ENCODE measurements at regions not wholly inside any gene's neighbourhood (a gene's known extent, or its start where the extent isn't known, plus 50 kb on each side); places are given as distances from the start of the nearest gene placed in this dataset.

- Histone ChIP-seq H3K23ac (ENCODE audit: low read length) (no peak overlapping the region), H4K8ac (ENCODE audit: low read depth, low read length) (no peak overlapping the region), H3K9ac (ENCODE audit: low read length) (no peak overlapping the region), H3K18ac (ENCODE audit: low read length) (no peak overlapping the region), H3K79me1 (ENCODE audit: low read length) (no peaks in the 10 kb centered on the region), H3K36me3 (ENCODE audit: control insufficient read depth in 1 of 2, insufficient read depth in 2 of 2, low read length in 2 of 2) (no peaks in the 10 kb centered on the region), H3K9me3 (ENCODE audit: insufficient read depth, low read depth, low read length) (no peaks in the 10 kb centered on the region), H3K4me1 (ENCODE audit: control insufficient read depth in 1 of 2, insufficient read depth in 2 of 2, low read length in 2 of 2) (no peaks in the 10 kb centered on the region), H2BK5ac (ENCODE audit: low read depth, low read length, poor library complexity) (no peak overlapping the region), H4K12ac (ENCODE audit: low read depth, low read length) (no peak overlapping the region), H3K27me3 (ENCODE audit: insufficient read depth, low read length) (no peaks in the 10 kb centered on the region), H2AK5ac (ENCODE audit: low read length) (no peak overlapping the region), H3K4me3 (ENCODE audit: low read depth, low read length) (no peak overlapping the region), H2BK12ac (ENCODE audit: low read length) (no peak overlapping the region), H3K27ac (ENCODE audit: low read depth, low read length) (no peak overlapping the region), H3K4ac (ENCODE audit: low read depth, low read length) (no peak overlapping the region), H4K91ac (ENCODE audit: low read depth, low read length) (no peak overlapping the region), H2BK120ac (ENCODE audit: insufficient read depth, low read length, poor library complexity) (no peak overlapping the region), H3K4me2 (ENCODE audit: low read length) (no peak overlapping the region), H2AFZ (ENCODE audit: insufficient read depth, low read length, poor library complexity) (no peak overlapping the region), H3K79me2 (ENCODE audit: control insufficient read depth, insufficient read depth, low read length, poor library complexity) (no peaks in the 10 kb centered on the region), H3K14ac (ENCODE audit: low read length) (no peak overlapping the region)
- no CpG with 5 or more reads among the region's 1 CpG for WGBS (ENCODE audit: extremely low coverage, insufficient coverage, insufficient read length)
- no peak for DNase-seq
Measured at GRCh38 chr14:83909507-83909906, 1620.4 kb upstream of the FLRT2 start.

DNA sequence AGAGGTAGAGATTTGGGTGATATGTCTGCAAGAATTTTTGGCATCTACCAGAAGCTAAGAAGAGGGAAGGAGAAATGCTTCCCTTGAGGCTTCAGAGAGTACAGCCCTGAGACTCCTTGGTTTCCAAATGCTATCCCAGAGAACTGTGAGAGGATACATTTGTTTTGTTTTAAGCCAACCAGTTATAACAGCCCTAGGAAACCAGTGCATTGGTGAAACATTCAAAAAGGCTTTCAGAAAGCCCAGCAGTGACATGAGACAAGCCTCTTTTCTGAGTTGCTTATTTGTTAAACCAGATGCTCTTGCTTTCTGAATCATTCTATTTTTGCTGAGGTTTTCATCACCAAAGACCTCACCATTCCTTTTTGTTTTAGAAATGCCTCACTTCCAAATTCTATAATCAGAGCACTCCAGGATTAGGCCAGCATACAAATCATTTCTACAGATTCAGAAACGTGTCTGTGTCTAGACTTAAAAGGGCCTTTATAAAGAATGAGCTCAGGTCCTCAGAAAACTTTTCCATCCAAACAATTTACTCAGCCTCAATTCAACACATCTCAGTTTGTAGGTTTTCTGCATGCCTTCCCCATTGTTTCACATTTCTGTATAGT lies 1617.8 kb upstream of the FLRT2 start:
- DNase-seq = no peak
- Histone ChIP-seq H4K12ac (ENCODE audit: low read depth, low read length) (no peak overlapping the region), H3K4me2 (ENCODE audit: low read length) (no peak overlapping the region), H3K79me1 (ENCODE audit: low read length) (no peaks in the 10 kb centered on the region), H3K27ac (ENCODE audit: low read depth, low read length) (no peak overlapping the region), H4K8ac (ENCODE audit: low read depth, low read length) (no peak overlapping the region), H2AFZ (ENCODE audit: insufficient read depth, low read length, poor library complexity) (no peak overlapping the region), H3K23ac (ENCODE audit: low read length) (no peak overlapping the region), H2BK120ac (ENCODE audit: insufficient read depth, low read length, poor library complexity) (no peak overlapping the region), H4K91ac (ENCODE audit: low read depth, low read length) (no peak overlapping the region), H2AK5ac (ENCODE audit: low read length) (no peak overlapping the region), H3K9me3 (ENCODE audit: insufficient read depth, low read depth, low read length) (no peaks in the 10 kb centered on the region), H3K4ac (ENCODE audit: low read depth, low read length) (no peak overlapping the region), H3K4me3 (ENCODE audit: low read depth, low read length) (no peak overlapping the region), H3K79me2 (ENCODE audit: control insufficient read depth, insufficient read depth, low read length, poor library complexity) (no peaks in the 10 kb centered on the region), H3K4me1 (ENCODE audit: control insufficient read depth in 1 of 2, insufficient read depth in 2 of 2, low read length in 2 of 2) (no peaks in the 10 kb centered on the region), H3K18ac (ENCODE audit: low read length) (no peak overlapping the region), H3K14ac (ENCODE audit: low read length) (no peak overlapping the region), H3K27me3 (ENCODE audit: insufficient read depth, low read length) (no peaks in the 10 kb centered on the region), H2BK12ac (ENCODE audit: low read length) (no peak overlapping the region), H3K36me3 (ENCODE audit: control insufficient read depth in 1 of 2, insufficient read depth in 2 of 2, low read length in 2 of 2) (no peaks in the 10 kb centered on the region), H2BK5ac (ENCODE audit: low read depth, low read length, poor library complexity) (no peak overlapping the region), H3K9ac (ENCODE audit: low read length) (no peak overlapping the region)
- WGBS (ENCODE audit: extremely low coverage, insufficient coverage, insufficient read length) = no CpG with 5 or more reads among the region's 1 CpG

- no peak overlapping the region for H3K4me3 ChIP-seq (ENCODE audit: low read depth, low read length)
- no peak overlapping the region for H4K12ac ChIP-seq (ENCODE audit: low read depth, low read length)
- no peak overlapping the region for H2AK5ac ChIP-seq (ENCODE audit: low read length)
- H3K4me2 ChIP-seq (ENCODE audit: low read length) = no peak overlapping the region
- H2BK12ac ChIP-seq (ENCODE audit: low read length) = no peak overlapping the region
- no peak overlapping the region for H2BK5ac ChIP-seq (ENCODE audit: low read depth, low read length, poor library complexity)
- H3K14ac ChIP-seq (ENCODE audit: low read length) = no peak overlapping the region
- H3K9me3 ChIP-seq (ENCODE audit: insufficient read depth, low read depth, low read length) = no peaks in the 10 kb centered on the region
- no peak overlapping the region for H3K23ac ChIP-seq (ENCODE audit: low read length)
- no peaks in the 10 kb centered on the region for H3K36me3 ChIP-seq (ENCODE audit: control insufficient read depth in 1 of 2, insufficient read depth in 2 of 2, low read length in 2 of 2)
- H3K9ac ChIP-seq (ENCODE audit: low read length) = no peak overlapping the region
- no peaks in the 10 kb centered on the region for H3K27me3 ChIP-seq (ENCODE audit: insufficient read depth, low read length)
- no peak overlapping the region for H2BK120ac ChIP-seq (ENCODE audit: insufficient read depth, low read length, poor library complexity)
- no CpG with 5 or more reads among the region's 1 CpG for WGBS (ENCODE audit: extremely low coverage, insufficient coverage, insufficient read length)
- no peak overlapping the region for H2AFZ ChIP-seq (ENCODE audit: insufficient read depth, low read length, poor library complexity)
- H4K8ac ChIP-seq (ENCODE audit: low read depth, low read length) = no peak overlapping the region
- H3K27ac ChIP-seq (ENCODE audit: low read depth, low read length) = no peak overlapping the region
- no peak overlapping the region for H3K18ac ChIP-seq (ENCODE audit: low read length)
- H4K91ac ChIP-seq (ENCODE audit: low read depth, low read length) = no peak overlapping the region
- no peaks in the 10 kb centered on the region for H3K4me1 ChIP-seq (ENCODE audit: control insufficient read depth in 1 of 2, insufficient read depth in 2 of 2, low read length in 2 of 2)
- DNase-seq = no peak
- no peak overlapping the region for H3K4ac ChIP-seq (ENCODE audit: low read depth, low read length)
- H3K79me2 ChIP-seq (ENCODE audit: control insufficient read depth, insufficient read depth, low read length, poor library complexity) = no peaks in the 10 kb centered on the region
- H3K79me1 ChIP-seq (ENCODE audit: low read length) = no peaks in the 10 kb centered on the region
Measured at GRCh38 chr14:83913476-83913875, 1616.5 kb upstream of the FLRT2 start.

- Histone ChIP-seq H3K79me1 (ENCODE audit: low read length) (no peaks in the 10 kb centered on the region), H2AFZ (ENCODE audit: insufficient read depth, low read length, poor library complexity) (no peak overlapping the region), H3K4ac (ENCODE audit: low read depth, low read length) (no peak overlapping the region), H3K14ac (ENCODE audit: low read length) (no peak overlapping the region), H3K4me2 (ENCODE audit: low read length) (no peak overlapping the region), H4K12ac (ENCODE audit: low read depth, low read length) (no peak overlapping the region), H3K4me3 (ENCODE audit: low read depth, low read length) (no peak overlapping the region), H2BK120ac (ENCODE audit: insufficient read depth, low read length, poor library complexity) (no peak overlapping the region), H3K23ac (ENCODE audit: low read length) (no peak overlapping the region), H3K27ac (ENCODE audit: low read depth, low read length) (no peak overlapping the region), H3K9ac (ENCODE audit: low read length) (no peak overlapping the region), H2BK12ac (ENCODE audit: low read length) (no peak overlapping the region), H3K4me1 (ENCODE audit: control insufficient read depth in 1 of 2, insufficient read depth in 2 of 2, low read length in 2 of 2) (no peaks in the 10 kb centered on the region), H3K27me3 (ENCODE audit: insufficient read depth, low read length) (no peaks in the 10 kb centered on the region), H3K79me2 (ENCODE audit: control insufficient read depth, insufficient read depth, low read length, poor library complexity) (no peaks in the 10 kb centered on the region), H3K9me3 (ENCODE audit: insufficient read depth, low read depth, low read length) (no peaks in the 10 kb centered on the region), H4K8ac (ENCODE audit: low read depth, low read length) (no peak overlapping the region), H2BK5ac (ENCODE audit: low read depth, low read length, poor library complexity) (no peak overlapping the region), H3K36me3 (ENCODE audit: control insufficient read depth in 1 of 2, insufficient read depth in 2 of 2, low read length in 2 of 2) (no peaks in the 10 kb centered on the region), H4K91ac (ENCODE audit: low read depth, low read length) (no peak overlapping the region), H3K18ac (ENCODE audit: low read length) (no peak overlapping the region), H2AK5ac (ENCODE audit: low read length) (no peak overlapping the region)
- no peak for DNase-seq
- WGBS (ENCODE audit: extremely low coverage, insufficient coverage, insufficient read length) = no CpG with 5 or more reads among the region's 2 CpGs
Measured at GRCh38 chr14:83918546-83918945, 1611.4 kb upstream of the FLRT2 start.
